ENCODE measurements at regions not wholly inside any gene's neighbourhood (a gene's known extent, or its start where the extent isn't known, plus 50 kb on each side); places are given as distances from the start of the nearest gene placed in this dataset.

GRCh38 chr2:37471994-37472393, 127.6 kb downstream of the QPCT start:
- DNase-seq (ENCODE audit: low read depth, low spot score): no peak

- no peak for DNase-seq (ENCODE audit: low read depth, low spot score)
Observed at GRCh38 chr2:37472959-37473358, 128.5 kb downstream of the QPCT start.

- DNase-seq (ENCODE audit: low read depth, low spot score): no peak
Observed at GRCh38 chr2:37476411-37476810, 132.0 kb downstream of the QPCT start.

- DNase-seq (ENCODE audit: low read depth, low spot score): no peak
Observed at GRCh38 chr2:37477921-37478320, 133.5 kb downstream of the QPCT start.

GRCh38 chr2:37481244-37481643, 136.8 kb downstream of the QPCT start:
- no peak for DNase-seq (ENCODE audit: low read depth, low spot score)

GRCh38 chr2:37489041-37489456, 144.6 kb downstream of the QPCT start:
- no peak for DNase-seq (ENCODE audit: low read depth, low spot score)

- DNase-seq (ENCODE audit: low read depth, low spot score): no peak
Observed at GRCh38 chr2:37489536-37489935, 145.1 kb downstream of the QPCT start.

- no peak for DNase-seq (ENCODE audit: low read depth, low spot score)
Observed at GRCh38 chr2:37493425-37493824, 149.0 kb downstream of the QPCT start.

GRCh38 chr2:37499113-37499512, 154.7 kb downstream of the QPCT start:
- no peak for DNase-seq (ENCODE audit: low read depth, low spot score)

GRCh38 chr2:37500031-37500430, 155.6 kb downstream of the QPCT start:
- no peak for DNase-seq (ENCODE audit: low read depth, low spot score)

- DNase-seq (ENCODE audit: low read depth, low spot score): no peak
Observed at GRCh38 chr2:37501113-37501512, 156.7 kb downstream of the QPCT start.

GRCh38 chr2:37506407-37507050, 162.1 kb downstream of the QPCT start:
- DNase-seq (ENCODE audit: low read depth, low spot score): no peak

GRCh38 chr2:37507051-37507410, 162.6 kb downstream of the QPCT start:
- DNase-seq (ENCODE audit: low read depth, low spot score): no peak

GRCh38 chr2:37507703-37508102, 163.3 kb downstream of the QPCT start:
- DNase-seq (ENCODE audit: low read depth, low spot score): no peak

GRCh38 chr2:37512971-37513370, 158.5 kb downstream of the CDC42EP3 start:
- no peak for DNase-seq (ENCODE audit: low read depth, low spot score)

GRCh38 chr2:37523814-37524362, 147.6 kb downstream of the CDC42EP3 start:
- DNase-seq (ENCODE audit: low read depth, low spot score): no peak

GRCh38 chr2:37526323-37526722, 145.1 kb downstream of the CDC42EP3 start:
- no peak for DNase-seq (ENCODE audit: low read depth, low spot score)

- DNase-seq (ENCODE audit: low read depth, low spot score): no peak
Observed at GRCh38 chr2:37526856-37527255, 144.6 kb downstream of the CDC42EP3 start.

- no peak for DNase-seq (ENCODE audit: low read depth, low spot score)
Observed at GRCh38 chr2:37527361-37527760, 144.1 kb downstream of the CDC42EP3 start.

- no peak for DNase-seq (ENCODE audit: low read depth, low spot score)
Observed at GRCh38 chr2:37529830-37530415, 141.5 kb downstream of the CDC42EP3 start.

GRCh38 chr2:37532503-37532902, 138.9 kb downstream of the CDC42EP3 start:
- no peak for DNase-seq (ENCODE audit: low read depth, low spot score)

- no peak for DNase-seq (ENCODE audit: low read depth, low spot score)
Observed at GRCh38 chr2:37537316-37537715, 134.1 kb downstream of the CDC42EP3 start.

- no peak for DNase-seq (ENCODE audit: low read depth, low spot score)
Observed at GRCh38 chr2:37541516-37541915, 129.9 kb downstream of the CDC42EP3 start.

Data from iPS DF 19.7 (cell line).